ENCODE measurements at regions not wholly inside any gene's neighbourhood (a gene's known extent, or its start where the extent isn't known, plus 50 kb on each side); places are given as distances from the start of the nearest gene placed in this dataset.

GRCh38 chr4:1583051-1583785 is 100.9 kb downstream of the FAM53A start:
- TF ChIP-seq CTCF (IDR thresholded peaks at IDR 0.05; ENCODE audit: low read length) (no peak), EZH2 (IDR thresholded peaks at IDR 0.05; ENCODE audit: borderline replicate concordance, low read length) (no peak)
